WTC11 (cell line): ENCODE measurements at regions not wholly inside any gene's neighbourhood (a gene's known extent, or its start where the extent isn't known, plus 50 kb on each side); places are given as distances from the start of the nearest gene placed in this dataset.

Source experiments
- ATAC-seq: fragments of 200-7000 bp; cut with Tn5 transposase; 2 replicates; pipeline ENCODE4 v1.10.0; 2021; ENCODE audit warnings: mild to moderate bottlenecking, moderate library complexity
- CTCF ChIA-PET: fragments of 300-600 bp; sonication (Branson Sonifier 250); formaldehyde crosslinking; loops from one replicate; lab custom pipeline; 2021; ENCODE audit warnings: antibody characterized with exemption; lab: Charles Lee
- POLR2A ChIA-PET: fragments of 350-600 bp; sonication (Branson Sonifier 250); formaldehyde crosslinking; loops from one replicate; lab custom pipeline; 2021; ENCODE audit warnings: antibody characterized with exemption; lab: Charles Lee
- DNase-seq: peaks from one replicate; pipeline ENCODE4 v3.0.0; 2021; ENCODE audit warnings: low spot score
- H3K27ac Mint-ChIP-seq: 2 replicates; pipeline ENCODE4 v1.8.0; 2021; ENCODE audit warnings: mixed read lengths
- H3K27me3 Mint-ChIP-seq: 2 replicates; pipeline ENCODE4 v1.8.0; 2021; ENCODE audit warnings: low read depth, mild to moderate bottlenecking, moderate library complexity, mixed read lengths
- H3K36me3 Mint-ChIP-seq: 2 replicates; pipeline ENCODE4 v1.8.0; 2021; ENCODE audit warnings: mixed read lengths
- H3K4me1 Mint-ChIP-seq: 2 replicates; pipeline ENCODE4 v1.8.0; 2022; ENCODE audit warnings: mixed read lengths
- H3K4me3 Mint-ChIP-seq: 2 replicates; pipeline ENCODE4 v1.8.0; 2021; ENCODE audit warnings: mild to moderate bottlenecking, moderate library complexity, mixed read lengths
- H3K9me3 Mint-ChIP-seq: 2 replicates; pipeline ENCODE4 v1.8.0; 2021; ENCODE audit warnings: mixed read lengths
- ATF1 ChIP-seq: sonication (generic); formaldehyde crosslinking; IDR thresholded peaks from 2 replicates; pipeline ENCODE4 v1.8.1; 2023; ENCODE audit warnings: mild to moderate bottlenecking, moderate library complexity, missing genetic modification reagents
- ELF4 ChIP-seq: sonication (generic); formaldehyde crosslinking; IDR thresholded peaks from 2 replicates; pipeline ENCODE4 v1.8.1; 2022; ENCODE audit warnings: low read depth, mild to moderate bottlenecking, moderate library complexity, missing genetic modification reagents
- IRF2 ChIP-seq: sonication (generic); formaldehyde crosslinking; IDR thresholded peaks from 2 replicates; pipeline ENCODE4 v1.8.0; 2022; ENCODE audit warnings: low read depth, missing genetic modification reagents, borderline replicate concordance
- NFE2L1 ChIP-seq: sonication (generic); formaldehyde crosslinking; IDR thresholded peaks from 2 replicates; pipeline ENCODE4 v1.8.1; 2023; ENCODE audit warnings: missing genetic modification reagents
- NR2C2 ChIP-seq: sonication (generic); formaldehyde crosslinking; IDR thresholded peaks from 2 replicates; pipeline ENCODE4 v1.8.0; 2022; ENCODE audit warnings: mild to moderate bottlenecking, missing genetic modification reagents
- NR3C1 ChIP-seq: sonication (generic); formaldehyde crosslinking; conservative IDR thresholded peaks from 2 replicates; pipeline ENCODE4 v1.8.1; 2023; ENCODE audit warnings: low read depth, mild to moderate bottlenecking, missing genetic modification reagents
- OVOL2 ChIP-seq: fragments of 250-450 bp; sonication (Bioruptor Pico); IDR thresholded peaks from 2 replicates; pipeline ENCODE4 v1.9.0; 2021; ENCODE audit warnings: mild to moderate bottlenecking, borderline replicate concordance
- SMAD3 ChIP-seq: sonication (generic); formaldehyde crosslinking; IDR thresholded peaks from 2 replicates; pipeline ENCODE4 v1.8.0; 2022; ENCODE audit warnings: missing genetic modification reagents, mild to moderate bottlenecking, borderline replicate concordance
- SP1 ChIP-seq: sonication (generic); formaldehyde crosslinking; conservative IDR thresholded peaks from 2 replicates; pipeline ENCODE4 v1.8.1; 2022; ENCODE audit warnings: missing genetic modification reagents
- ZNF416 ChIP-seq: fragments of 250-450 bp; sonication (Bioruptor Pico); IDR thresholded peaks from 2 replicates; pipeline ENCODE4 v1.9.0; 2021; ENCODE audit warnings: mild to moderate bottlenecking, inconsistent platforms
- TF ChIP-seq, protein P1 (sequence below): sonication (generic); formaldehyde crosslinking; IDR thresholded peaks from 2 replicates; pipeline ENCODE4 v1.8.1; 2022; ENCODE audit warnings: mild to moderate bottlenecking, moderate library complexity, missing genetic modification reagents
- TF ChIP-seq, protein P2 (sequence below): sonication (generic); formaldehyde crosslinking; IDR thresholded peaks from 2 replicates; pipeline ENCODE4 v1.8.0; 2022; ENCODE audit warnings: mild to moderate bottlenecking, missing genetic modification reagents
- TF ChIP-seq, protein P3 (sequence below): sonication (generic); formaldehyde crosslinking; IDR thresholded peaks from 2 replicates; pipeline ENCODE4 v1.8.0; 2022; ENCODE audit warnings: mild to moderate bottlenecking, missing genetic modification reagents
- TF ChIP-seq, protein P4 (sequence below): sonication (generic); formaldehyde crosslinking; IDR thresholded peaks from 2 replicates; pipeline ENCODE4 v1.8.0; 2023; ENCODE audit warnings: missing genetic modification reagents, mild to moderate bottlenecking, borderline replicate concordance

DNA sequence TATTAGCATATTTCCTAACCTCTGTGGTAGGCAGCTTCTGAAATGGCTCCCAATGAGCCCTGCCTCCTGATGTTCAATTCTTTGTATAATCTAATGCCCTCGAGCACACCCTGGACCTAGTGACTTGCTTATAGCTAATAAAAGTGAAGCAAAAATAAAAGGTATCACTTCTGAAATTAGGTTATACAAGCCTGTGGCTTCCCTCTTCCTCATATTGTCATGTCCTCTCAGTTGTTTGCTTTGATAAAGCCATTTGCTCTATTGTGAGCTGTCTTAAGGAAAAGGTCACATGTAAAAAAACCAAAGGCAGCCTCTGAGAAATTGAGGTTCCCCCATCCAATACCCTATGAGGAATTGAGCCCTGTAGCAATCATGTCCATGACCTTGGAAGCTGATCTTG lies 442.1 kb upstream of the ADGRB3 start (continued):
- TF ChIP-seq ZNF416 (CRISPR knock-in tag) = no peak
- no peak for TF ChIP-seq NR2C2
- no peak for TF ChIP-seq NR3C1 (CRISPR knock-in tag)
- TF ChIP-seq IRF2 (CRISPR knock-in tag) = no peak

DNA sequence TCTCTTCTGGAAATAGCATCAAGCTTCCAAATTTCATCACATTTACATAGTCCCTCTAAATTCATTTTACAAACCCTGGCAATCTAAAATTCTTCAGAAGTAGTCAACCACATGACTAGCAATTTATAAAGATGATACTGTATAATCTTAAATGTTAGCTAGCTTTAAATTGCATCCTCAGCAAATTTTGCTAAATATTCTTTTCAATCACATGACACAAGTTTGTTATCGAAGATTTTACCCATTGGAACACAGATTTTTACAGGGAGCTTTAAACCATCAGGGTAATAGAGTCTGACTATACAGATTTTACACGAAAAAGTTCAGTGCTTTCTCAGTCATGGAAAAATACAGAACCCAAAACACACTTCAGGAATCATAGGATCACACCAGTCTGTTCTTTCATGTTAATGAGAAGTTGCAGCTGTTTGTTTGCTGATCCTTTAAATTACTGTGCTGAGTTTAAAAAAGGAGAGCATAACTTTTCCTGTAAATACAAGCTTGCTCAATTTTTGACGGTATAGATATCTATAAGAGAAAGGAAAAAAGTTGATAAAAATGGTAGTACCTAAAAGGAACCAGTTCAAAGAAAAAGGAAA lies 445.8 kb upstream of the ADGRB3 start:
- peaks cover 10% of the 10 kb centered on the region; the same call in 1 of the 2 replicates for H3K9me3 Mint-ChIP-seq
- no peak for ATAC-seq
- no peak for DNase-seq
- H3K27me3 Mint-ChIP-seq = peaks cover 44% of the 10 kb centered on the region
- CTCF ChIA-PET = no interaction called here
- no peak overlapping the region for H3K27ac Mint-ChIP-seq
- POLR2A ChIA-PET = no interaction called here
- no peak overlapping the region for H3K4me3 Mint-ChIP-seq
- TF ChIP-seq SP1 = no peak
- TF ChIP-seq, protein P1, sequence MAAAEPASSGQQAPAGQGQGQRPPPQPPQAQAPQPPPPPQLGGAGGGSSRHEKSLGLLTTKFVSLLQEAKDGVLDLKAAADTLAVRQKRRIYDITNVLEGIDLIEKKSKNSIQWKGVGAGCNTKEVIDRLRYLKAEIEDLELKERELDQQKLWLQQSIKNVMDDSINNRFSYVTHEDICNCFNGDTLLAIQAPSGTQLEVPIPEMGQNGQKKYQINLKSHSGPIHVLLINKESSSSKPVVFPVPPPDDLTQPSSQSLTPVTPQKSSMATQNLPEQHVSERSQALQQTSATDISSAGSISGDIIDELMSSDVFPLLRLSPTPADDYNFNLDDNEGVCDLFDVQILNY (CRISPR knock-in tag) = no peak
- TF ChIP-seq, protein P2, sequence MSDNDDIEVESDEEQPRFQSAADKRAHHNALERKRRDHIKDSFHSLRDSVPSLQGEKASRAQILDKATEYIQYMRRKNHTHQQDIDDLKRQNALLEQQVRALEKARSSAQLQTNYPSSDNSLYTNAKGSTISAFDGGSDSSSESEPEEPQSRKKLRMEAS (CRISPR knock-in tag) = no peak
- TF ChIP-seq OVOL2 (CRISPR knock-in tag) = no peak
- TF ChIP-seq ELF4 = no peak
- TF ChIP-seq SMAD3 = no peak
- H3K36me3 Mint-ChIP-seq = no peaks in the 10 kb centered on the region
- H3K4me1 Mint-ChIP-seq = peaks cover 23% of the 10 kb centered on the region

DNA sequence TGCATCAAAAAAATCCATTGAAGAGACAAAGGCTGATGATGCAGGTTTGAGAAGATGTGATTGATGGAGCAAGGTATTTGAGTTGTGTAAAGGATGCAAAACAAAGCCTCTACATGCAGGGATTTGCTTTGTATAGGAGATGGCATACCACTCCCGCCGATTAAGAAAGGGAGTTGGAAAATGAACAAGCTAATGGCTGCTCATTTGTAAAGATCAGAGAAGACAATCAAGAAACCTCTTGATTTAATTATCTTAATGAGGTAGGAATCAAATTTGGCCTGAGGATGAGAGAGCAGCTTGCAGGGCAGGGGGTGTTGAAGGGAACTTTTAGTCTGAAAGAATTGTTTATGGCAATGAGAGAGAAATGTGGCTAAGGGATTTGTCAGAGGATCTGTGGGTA lies 448.2 kb upstream of the ADGRB3 start:
- ATAC-seq = no peak; the same call in 1 of the 2 replicates
- no peak for DNase-seq
- no peaks in the 10 kb centered on the region for H3K9me3 Mint-ChIP-seq
- H3K27me3 Mint-ChIP-seq = peaks cover 68% of the 10 kb centered on the region
- H3K4me1 Mint-ChIP-seq = peaks cover 27% of the 10 kb centered on the region
- CTCF ChIA-PET = no interaction called here
- H3K36me3 Mint-ChIP-seq = no peaks in the 10 kb centered on the region
- TF ChIP-seq ATF1 (no peak), NFE2L1 (CRISPR knock-in tag) (no peak)
- TF ChIP-seq, protein P3, sequence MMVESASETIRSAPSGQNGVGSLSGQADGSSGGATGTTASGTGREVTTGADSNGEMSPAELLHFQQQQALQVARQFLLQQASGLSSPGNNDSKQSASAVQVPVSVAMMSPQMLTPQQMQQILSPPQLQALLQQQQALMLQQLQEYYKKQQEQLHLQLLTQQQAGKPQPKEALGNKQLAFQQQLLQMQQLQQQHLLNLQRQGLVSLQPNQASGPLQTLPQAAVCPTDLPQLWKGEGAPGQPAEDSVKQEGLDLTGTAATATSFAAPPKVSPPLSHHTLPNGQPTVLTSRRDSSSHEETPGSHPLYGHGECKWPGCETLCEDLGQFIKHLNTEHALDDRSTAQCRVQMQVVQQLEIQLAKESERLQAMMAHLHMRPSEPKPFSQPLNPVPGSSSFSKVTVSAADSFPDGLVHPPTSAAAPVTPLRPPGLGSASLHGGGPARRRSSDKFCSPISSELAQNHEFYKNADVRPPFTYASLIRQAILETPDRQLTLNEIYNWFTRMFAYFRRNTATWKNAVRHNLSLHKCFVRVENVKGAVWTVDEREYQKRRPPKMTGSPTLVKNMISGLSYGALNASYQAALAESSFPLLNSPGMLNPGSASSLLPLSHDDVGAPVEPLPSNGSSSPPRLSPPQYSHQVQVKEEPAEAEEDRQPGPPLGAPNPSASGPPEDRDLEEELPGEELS (CRISPR knock-in tag) = no peak
- TF ChIP-seq, protein P2 (CRISPR knock-in tag) = no peak
- TF ChIP-seq, protein P4, sequence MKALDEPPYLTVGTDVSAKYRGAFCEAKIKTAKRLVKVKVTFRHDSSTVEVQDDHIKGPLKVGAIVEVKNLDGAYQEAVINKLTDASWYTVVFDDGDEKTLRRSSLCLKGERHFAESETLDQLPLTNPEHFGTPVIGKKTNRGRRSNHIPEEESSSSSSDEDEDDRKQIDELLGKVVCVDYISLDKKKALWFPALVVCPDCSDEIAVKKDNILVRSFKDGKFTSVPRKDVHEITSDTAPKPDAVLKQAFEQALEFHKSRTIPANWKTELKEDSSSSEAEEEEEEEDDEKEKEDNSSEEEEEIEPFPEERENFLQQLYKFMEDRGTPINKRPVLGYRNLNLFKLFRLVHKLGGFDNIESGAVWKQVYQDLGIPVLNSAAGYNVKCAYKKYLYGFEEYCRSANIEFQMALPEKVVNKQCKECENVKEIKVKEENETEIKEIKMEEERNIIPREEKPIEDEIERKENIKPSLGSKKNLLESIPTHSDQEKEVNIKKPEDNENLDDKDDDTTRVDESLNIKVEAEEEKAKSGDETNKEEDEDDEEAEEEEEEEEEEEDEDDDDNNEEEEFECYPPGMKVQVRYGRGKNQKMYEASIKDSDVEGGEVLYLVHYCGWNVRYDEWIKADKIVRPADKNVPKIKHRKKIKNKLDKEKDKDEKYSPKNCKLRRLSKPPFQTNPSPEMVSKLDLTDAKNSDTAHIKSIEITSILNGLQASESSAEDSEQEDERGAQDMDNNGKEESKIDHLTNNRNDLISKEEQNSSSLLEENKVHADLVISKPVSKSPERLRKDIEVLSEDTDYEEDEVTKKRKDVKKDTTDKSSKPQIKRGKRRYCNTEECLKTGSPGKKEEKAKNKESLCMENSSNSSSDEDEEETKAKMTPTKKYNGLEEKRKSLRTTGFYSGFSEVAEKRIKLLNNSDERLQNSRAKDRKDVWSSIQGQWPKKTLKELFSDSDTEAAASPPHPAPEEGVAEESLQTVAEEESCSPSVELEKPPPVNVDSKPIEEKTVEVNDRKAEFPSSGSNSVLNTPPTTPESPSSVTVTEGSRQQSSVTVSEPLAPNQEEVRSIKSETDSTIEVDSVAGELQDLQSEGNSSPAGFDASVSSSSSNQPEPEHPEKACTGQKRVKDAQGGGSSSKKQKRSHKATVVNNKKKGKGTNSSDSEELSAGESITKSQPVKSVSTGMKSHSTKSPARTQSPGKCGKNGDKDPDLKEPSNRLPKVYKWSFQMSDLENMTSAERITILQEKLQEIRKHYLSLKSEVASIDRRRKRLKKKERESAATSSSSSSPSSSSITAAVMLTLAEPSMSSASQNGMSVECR = no peak
- no peak overlapping the region for H3K27ac Mint-ChIP-seq
- no peak overlapping the region for H3K4me3 Mint-ChIP-seq
- POLR2A ChIA-PET = no interaction called here
